MM.1S (cell line): ENCODE measurements at regions not wholly inside any gene's neighbourhood (a gene's known extent, or its start where the extent isn't known, plus 50 kb on each side); places are given as distances from the start of the nearest gene placed in this dataset.

Source experiments
- DNase-seq: peaks from one replicate; pipeline ENCODE4 v3.0.0-alpha.2; 2015
- H2AFZ ChIP-seq: fragments of 300-600 bp; sonication (generic); 2 replicates; pipeline ENCODE4 v1.6.0; 2016; ENCODE audit warnings: antibody characterized with exemption, low read length
- H3F3A ChIP-seq: fragments of 300-600 bp; sonication (generic); 2 replicates; pipeline ENCODE4 v1.6.1; 2016; ENCODE audit warnings: mild to moderate bottlenecking, antibody characterized with exemption, low read length, moderate library complexity, mixed read lengths; ENCODE audit not compliant: insufficient read depth
- H3K27ac ChIP-seq: fragments of 300-600 bp; sonication (generic); 2 replicates; pipeline ENCODE4 v1.5.1; 2016; ENCODE audit warnings: mild to moderate bottlenecking, low read length
- H3K27me3 ChIP-seq: fragments of 300-600 bp; sonication (generic); replicated peaks from 2 replicates; pipeline ENCODE4 v1.6.0; 2016; ENCODE audit warnings: low read length; ENCODE audit not compliant: insufficient read depth
- H3K36me3 ChIP-seq: fragments of 300-600 bp; sonication (generic); replicated peaks from 2 replicates; pipeline ENCODE4 v1.6.1; 2016; ENCODE audit warnings: mild to moderate bottlenecking, low read length, mixed read lengths; ENCODE audit not compliant: insufficient read depth
- H3K4me1 ChIP-seq: fragments of 300-600 bp; sonication (generic); 2 replicates; pipeline ENCODE4 v1.6.1; 2016; ENCODE audit warnings: low read length, mixed read lengths
- H3K4me2 ChIP-seq: fragments of 300-600 bp; sonication (generic); 2 replicates; pipeline ENCODE4 v1.6.0; 2016; ENCODE audit warnings: low read depth, low read length
- H3K4me3 ChIP-seq: fragments of 300-600 bp; sonication (generic); 2 replicates; pipeline ENCODE4 v1.5.1; 2016; ENCODE audit warnings: low read length, mixed read lengths
- H3K79me2 ChIP-seq: fragments of 300-600 bp; sonication (generic); 2 replicates; pipeline ENCODE4 v1.6.1; 2016; ENCODE audit warnings: mixed run types, low read length, mixed read lengths
- H3K9ac ChIP-seq: fragments of 300-600 bp; sonication (generic); 2 replicates; pipeline ENCODE4 v1.6.1; 2016; ENCODE audit warnings: low read length, mixed read lengths
- H3K9me2 ChIP-seq: fragments of 300-600 bp; sonication (generic); replicated peaks from 2 replicates; pipeline ENCODE4 v1.6.1; 2016; ENCODE audit warnings: mild to moderate bottlenecking, low read length, mixed read lengths; ENCODE audit not compliant: insufficient read depth
- H3K9me3 ChIP-seq: fragments of 300-600 bp; sonication (generic); replicated peaks from 2 replicates; pipeline ENCODE4 v1.6.1; 2016; ENCODE audit warnings: mild to moderate bottlenecking, low read length, mixed read lengths; ENCODE audit not compliant: insufficient read depth
- H4K20me1 ChIP-seq: fragments of 300-600 bp; sonication (generic); 2 replicates; pipeline ENCODE4 v1.6.1; 2016; ENCODE audit warnings: mild to moderate bottlenecking, low read length, moderate library complexity, mixed read lengths; ENCODE audit not compliant: insufficient read depth
- CTCF ChIP-seq: fragments of 300-600 bp; sonication (generic); IDR thresholded peaks from 2 replicates; pipeline ENCODE4 v1.5.1; 2016; ENCODE audit warnings: antibody characterized with exemption, low read length, mixed read lengths
- EZH2 ChIP-seq: fragments of 300-600 bp; sonication (generic); optimal IDR thresholded peaks from 2 replicates; pipeline ENCODE3; 2017; ENCODE audit warnings: low read depth, mild to moderate bottlenecking, antibody characterized with exemption, low read length, mixed read lengths
- EZH2phosphoT487 ChIP-seq: fragments of 300-600 bp; sonication (generic); IDR thresholded peaks from 2 replicates; pipeline ENCODE4 v1.6.1; 2018; ENCODE audit warnings: antibody characterized with exemption, low read length

- Histone ChIP-seq H3K9me3 (no peaks in the 10 kb centered on the region), H3F3A (no peaks in the 10 kb centered on the region), H3K9ac (no peak overlapping the region), H4K20me1 (no peaks in the 10 kb centered on the region), H3K27me3 (no peaks in the 10 kb centered on the region), H3K9me2 (no peaks in the 10 kb centered on the region), H3K79me2 (no peaks in the 10 kb centered on the region), H3K4me3 (no peak overlapping the region), H3K27ac (no peak overlapping the region), H3K36me3 (no peaks in the 10 kb centered on the region), H3K4me2 (no peak overlapping the region), H2AFZ (no peak overlapping the region), H3K4me1 (no peaks in the 10 kb centered on the region)
- DNase-seq, result no peak
- TF ChIP-seq EZH2phosphoT487 (no peak), CTCF (no peak), EZH2 (no peak)
These were observed 52.6 kb upstream of the CPO start for GRCh38 chr2:206886696-206887095.

GRCh38 chr2:206887745-206888144 is 51.6 kb upstream of the CPO start:
- Histone ChIP-seq H4K20me1 (no peaks in the 10 kb centered on the region), H3K9me2 (no peaks in the 10 kb centered on the region), H3K36me3 (no peaks in the 10 kb centered on the region), H3K4me2 (no peak overlapping the region), H3K9ac (no peak overlapping the region), H3K9me3 (no peaks in the 10 kb centered on the region), H3K4me3 (no peak overlapping the region), H3K4me1 (no peaks in the 10 kb centered on the region), H3K27ac (no peak overlapping the region), H3F3A (no peaks in the 10 kb centered on the region), H3K27me3 (no peaks in the 10 kb centered on the region), H3K79me2 (no peaks in the 10 kb centered on the region), H2AFZ (no peak overlapping the region)
- TF ChIP-seq EZH2 (no peak), EZH2phosphoT487 (no peak), CTCF (no peak)
- no peak for DNase-seq
